HG02973 (cell line): ENCODE measurements at regions not wholly inside any gene's neighbourhood (a gene's known extent, or its start where the extent isn't known, plus 50 kb on each side); places are given as distances from the start of the nearest gene placed in this dataset.
A peak's percentile ranks its signal among the peaks of the same experiment; 100 is the strongest.
"Not testable (repeated sequence)": the region's sequence is repeated elsewhere in the genome, so short reads cannot be mapped to it uniquely, and the experiment has no call there.

Source experiments
- ATAC-seq: cut with Tn5 transposase; IDR thresholded peaks from one replicate; pipeline ENCODE4 v1.9.1; 2021; ENCODE audit warnings: moderate library complexity; ENCODE audit not compliant: unreplicated experiment

GRCh38 chr12:67531501-67531900, 117.0 kb upstream of the DYRK2 start:
- no peak for ATAC-seq

GRCh38 chr12:67533159-67533558, 115.4 kb upstream of the DYRK2 start:
- no peak for ATAC-seq

GRCh38 chr12:67534046-67534445, 114.5 kb upstream of the DYRK2 start:
- ATAC-seq = no peak

- no peak for ATAC-seq
These were observed 113.9 kb upstream of the DYRK2 start for GRCh38 chr12:67534681-67535080.

- no peak for ATAC-seq
These were observed 113.4 kb upstream of the DYRK2 start for GRCh38 chr12:67535176-67535575.

GRCh38 chr12:67535971-67536370, 112.6 kb upstream of the DYRK2 start:
- ATAC-seq = no peak

GRCh38 chr12:67539329-67539728, 109.2 kb upstream of the DYRK2 start:
- ATAC-seq = no peak

GRCh38 chr12:67539946-67540345, 108.6 kb upstream of the DYRK2 start:
- no peak for ATAC-seq

GRCh38 chr12:67540920-67541624, 107.5 kb upstream of the DYRK2 start:
- ATAC-seq = peak; percentile 62

- no peak for ATAC-seq
These were observed 106.9 kb upstream of the DYRK2 start for GRCh38 chr12:67541625-67541991.

GRCh38 chr12:67543021-67543770, 105.3 kb upstream of the DYRK2 start:
- ATAC-seq = no peak

- no peak for ATAC-seq
These were observed 103.2 kb upstream of the DYRK2 start for GRCh38 chr12:67545298-67545697.

- no peak for ATAC-seq
These were observed 101.8 kb upstream of the DYRK2 start for GRCh38 chr12:67546746-67547145.

- not testable (repeated sequence) for ATAC-seq
These were observed 93.3 kb upstream of the DYRK2 start for GRCh38 chr12:67555075-67555717.

GRCh38 chr12:67558775-67559174, 89.8 kb upstream of the DYRK2 start:
- no peak for ATAC-seq

- ATAC-seq = no peak
These were observed 88.8 kb upstream of the DYRK2 start for GRCh38 chr12:67559751-67560150.

GRCh38 chr12:67562513-67563287, 85.8 kb upstream of the DYRK2 start:
- ATAC-seq = no peak

- no peak for ATAC-seq
These were observed 80.5 kb upstream of the DYRK2 start for GRCh38 chr12:67568055-67568454.

- no peak for ATAC-seq
These were observed 76.1 kb upstream of the DYRK2 start for GRCh38 chr12:67572492-67572891.

GRCh38 chr12:67573566-67573965, 75.0 kb upstream of the DYRK2 start:
- ATAC-seq = no peak

- ATAC-seq = no peak
These were observed 69.4 kb upstream of the DYRK2 start for GRCh38 chr12:67578976-67579661.
